ENCODE measurements at regions not wholly inside any gene's neighbourhood (a gene's known extent, or its start where the extent isn't known, plus 50 kb on each side); places are given as distances from the start of the nearest gene placed in this dataset.

DNA sequence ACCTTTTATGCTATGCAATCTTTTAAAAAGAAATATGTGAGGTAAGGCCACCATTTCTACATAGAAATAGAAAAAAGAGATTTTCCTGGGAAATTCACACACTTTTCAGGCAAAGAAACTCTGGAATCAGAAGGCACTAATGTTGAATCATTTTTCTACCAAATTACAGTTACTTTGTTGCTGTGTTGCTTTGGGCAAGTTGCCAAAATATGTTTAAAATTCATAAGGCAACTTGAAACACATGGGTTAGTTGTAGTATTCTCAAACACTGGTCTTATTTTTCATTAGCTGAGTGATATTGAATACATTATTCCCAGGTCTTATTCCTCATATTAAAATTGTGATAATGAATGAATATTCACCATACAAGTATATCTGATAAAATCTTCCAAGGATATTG, 195.0 kb upstream of the SLITRK1 start:
- TF ChIP-seq SIN3A (IDR thresholded peaks at IDR 0.05; ENCODE audit: low read depth) (no peak), EZH2phosphoT487 (IDR thresholded peaks at IDR 0.05; ENCODE audit: borderline replicate concordance) (no peak), EZH2 (IDR thresholded peaks at IDR 0.05) (no peak)
- TF ChIP-seq, protein P1, sequence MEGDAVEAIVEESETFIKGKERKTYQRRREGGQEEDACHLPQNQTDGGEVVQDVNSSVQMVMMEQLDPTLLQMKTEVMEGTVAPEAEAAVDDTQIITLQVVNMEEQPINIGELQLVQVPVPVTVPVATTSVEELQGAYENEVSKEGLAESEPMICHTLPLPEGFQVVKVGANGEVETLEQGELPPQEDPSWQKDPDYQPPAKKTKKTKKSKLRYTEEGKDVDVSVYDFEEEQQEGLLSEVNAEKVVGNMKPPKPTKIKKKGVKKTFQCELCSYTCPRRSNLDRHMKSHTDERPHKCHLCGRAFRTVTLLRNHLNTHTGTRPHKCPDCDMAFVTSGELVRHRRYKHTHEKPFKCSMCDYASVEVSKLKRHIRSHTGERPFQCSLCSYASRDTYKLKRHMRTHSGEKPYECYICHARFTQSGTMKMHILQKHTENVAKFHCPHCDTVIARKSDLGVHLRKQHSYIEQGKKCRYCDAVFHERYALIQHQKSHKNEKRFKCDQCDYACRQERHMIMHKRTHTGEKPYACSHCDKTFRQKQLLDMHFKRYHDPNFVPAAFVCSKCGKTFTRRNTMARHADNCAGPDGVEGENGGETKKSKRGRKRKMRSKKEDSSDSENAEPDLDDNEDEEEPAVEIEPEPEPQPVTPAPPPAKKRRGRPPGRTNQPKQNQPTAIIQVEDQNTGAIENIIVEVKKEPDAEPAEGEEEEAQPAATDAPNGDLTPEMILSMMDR (IDR thresholded peaks at IDR 0.05 in 2 of 3, conservative IDR thresholded peaks at IDR 0.05 in 1 of 3; ENCODE audit: borderline replicate concordance in 1 of 3, insufficient read depth in 1 of 3, low read depth in 2 of 3, low read length in 2 of 3) = no peak

Data from HCT116 (cell line).